Epithelial cell of proximal tubule (primary cell): ENCODE measurements at regions not wholly inside any gene's neighbourhood (a gene's known extent, or its start where the extent isn't known, plus 50 kb on each side); places are given as distances from the start of the nearest gene placed in this dataset.

Source experiments
- DNase-seq: peaks from one replicate; pipeline ENCODE4 v3.0.0-alpha.2; 2011; ENCODE audit warnings: low read depth
- H3K4me3 ChIP-seq: 2 replicates; pipeline ENCODE4 v1.5.1; 2011; ENCODE audit warnings: low read depth, mild to moderate bottlenecking, low read length
- CTCF ChIP-seq: conservative IDR thresholded peaks from 2 replicates; pipeline ENCODE4 v1.5.1; 2012; ENCODE audit warnings: low read depth, mild to moderate bottlenecking, low read length

- no peak overlapping the region for H3K4me3 ChIP-seq
- TF ChIP-seq CTCF: no peak
- DNase-seq: no peak
These were observed 81.2 kb downstream of the VCPKMT start for GRCh38 chr14:50035214-50035613.

- no peak overlapping the region for H3K4me3 ChIP-seq
- DNase-seq: no peak
- no peak for TF ChIP-seq CTCF
These were observed 80.2 kb downstream of the VCPKMT start for GRCh38 chr14:50036211-50036610.

GRCh38 chr14:50036637-50037036 lies 79.7 kb downstream of the VCPKMT start:
- no peak for DNase-seq
- H3K4me3 ChIP-seq: no peak overlapping the region
- no peak for TF ChIP-seq CTCF

GRCh38 chr14:50037240-50037639 lies 79.1 kb downstream of the VCPKMT start:
- no peak overlapping the region for H3K4me3 ChIP-seq
- no peak for TF ChIP-seq CTCF
- no peak for DNase-seq

GRCh38 chr14:50037852-50038251 lies 78.5 kb downstream of the VCPKMT start:
- no peak for DNase-seq
- no peak overlapping the region for H3K4me3 ChIP-seq
- no peak for TF ChIP-seq CTCF

- DNase-seq: peak; percentile 88
- peak; percentile 54 for TF ChIP-seq CTCF
- H3K4me3 ChIP-seq: no peak overlapping the region
These were observed 77.8 kb downstream of the VCPKMT start for GRCh38 chr14:50038398-50039119.

- TF ChIP-seq CTCF: no peak
- no peak for DNase-seq
- no peak overlapping the region for H3K4me3 ChIP-seq
These were observed 77.3 kb downstream of the VCPKMT start for GRCh38 chr14:50039120-50039517.
